GM12874 (cell line): ENCODE measurements at regions not wholly inside any gene's neighbourhood (a gene's known extent, or its start where the extent isn't known, plus 50 kb on each side); places are given as distances from the start of the nearest gene placed in this dataset.

Experiments
- CTCF ChIP-seq: IDR thresholded peaks from 2 replicates; pipeline ENCODE4 v1.5.1; 2011; ENCODE audit warnings: low read depth, mild to moderate bottlenecking, control low read depth, low read length, moderate library complexity; ENCODE audit not compliant: insufficient read depth

GRCh38 chr9:23502004-23502403, 324.0 kb downstream of the ELAVL2 start:
- no peak for TF ChIP-seq CTCF

GRCh38 chr9:23522952-23523351, 303.1 kb downstream of the ELAVL2 start:
- TF ChIP-seq CTCF = no peak

DNA sequence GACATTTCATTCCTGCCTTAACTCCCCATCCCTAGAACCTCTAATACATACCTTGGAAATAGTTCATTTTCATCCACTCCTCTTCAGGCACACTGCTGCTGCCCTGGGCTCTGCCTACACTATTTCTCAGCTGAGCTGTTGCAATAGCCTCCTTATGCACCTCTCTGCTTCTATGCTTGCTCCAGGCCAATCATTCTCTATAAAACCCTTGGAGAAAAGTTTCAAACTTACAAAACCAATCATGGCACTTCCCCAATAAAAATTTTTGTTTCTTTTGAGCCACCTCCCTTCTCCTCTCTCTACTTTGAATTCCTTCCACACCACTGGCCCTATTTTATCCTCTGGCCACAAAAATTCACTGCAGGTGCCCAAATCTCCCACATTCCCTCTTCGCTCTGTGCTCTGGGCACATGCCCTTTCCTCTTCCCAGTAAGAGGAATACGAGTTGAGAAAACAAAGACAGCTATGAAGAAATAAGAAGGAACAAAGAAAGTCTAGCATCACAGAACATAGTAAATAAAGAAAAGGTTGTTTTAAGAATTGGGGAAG, 301.4 kb downstream of the ELAVL2 start:
- TF ChIP-seq CTCF = no peak

DNA sequence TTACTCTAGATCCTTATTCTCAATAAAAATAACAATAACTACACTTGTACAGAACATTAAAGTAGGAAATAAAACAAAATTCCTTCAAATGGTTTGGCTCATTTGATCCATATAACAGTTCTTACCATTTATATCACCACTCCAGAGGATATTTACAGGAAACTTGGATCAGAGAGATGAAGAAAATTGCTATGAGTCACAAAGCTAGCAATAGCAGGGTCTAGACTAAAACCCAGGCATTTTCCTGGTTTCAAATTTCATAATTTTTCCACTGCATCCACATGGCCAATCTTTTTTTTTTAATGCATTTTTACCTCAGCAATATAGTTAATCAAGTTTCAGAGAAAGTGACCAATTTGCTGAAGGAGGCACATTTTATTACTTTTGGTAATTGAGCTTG, 299.2 kb downstream of the ELAVL2 start:
- TF ChIP-seq CTCF = no peak

GRCh38 chr9:23532282-23532681, 293.8 kb downstream of the ELAVL2 start:
- no peak for TF ChIP-seq CTCF

DNA sequence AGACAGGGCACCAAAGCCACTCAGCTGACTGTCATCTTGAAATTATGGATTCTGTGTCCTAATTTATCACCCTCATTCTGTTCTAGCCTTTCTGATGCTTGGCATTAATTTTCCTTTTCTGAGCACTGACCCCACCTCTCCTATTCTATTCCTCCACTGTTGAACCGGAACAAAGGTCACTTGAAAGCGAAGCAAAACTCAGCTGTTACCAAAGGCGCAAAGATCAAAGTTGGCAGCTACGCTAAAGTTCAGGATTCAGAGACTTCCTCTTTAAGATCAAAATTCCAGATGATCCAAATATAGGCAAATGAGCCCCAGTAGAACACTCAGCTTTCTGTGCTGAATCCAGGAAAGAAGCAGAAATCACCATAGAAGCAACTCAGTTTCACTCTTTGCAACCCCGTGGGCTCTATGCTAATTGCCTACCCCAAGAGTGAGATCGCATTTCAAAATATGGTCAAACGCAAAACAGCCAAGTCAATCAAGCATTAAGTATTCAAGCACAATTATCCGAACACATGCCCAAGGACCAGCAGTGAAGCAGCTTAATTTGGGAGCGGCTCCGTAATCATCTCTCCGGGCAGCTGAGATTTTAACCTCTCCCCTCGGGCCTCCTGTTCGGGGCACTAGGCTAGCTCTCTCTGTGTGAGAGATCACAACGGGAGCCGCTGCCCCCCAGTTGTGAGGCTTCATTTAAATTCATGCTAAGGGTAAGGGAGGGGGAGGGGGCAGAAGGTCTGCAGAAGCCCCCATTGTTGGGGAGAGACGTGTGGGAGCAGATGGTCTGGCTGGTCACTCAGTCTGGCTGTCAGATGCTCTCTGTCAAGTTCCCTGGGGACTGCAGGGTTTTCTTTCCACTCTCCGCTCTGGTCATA, 288.6 kb downstream of the ELAVL2 start:
- no peak for TF ChIP-seq CTCF

DNA sequence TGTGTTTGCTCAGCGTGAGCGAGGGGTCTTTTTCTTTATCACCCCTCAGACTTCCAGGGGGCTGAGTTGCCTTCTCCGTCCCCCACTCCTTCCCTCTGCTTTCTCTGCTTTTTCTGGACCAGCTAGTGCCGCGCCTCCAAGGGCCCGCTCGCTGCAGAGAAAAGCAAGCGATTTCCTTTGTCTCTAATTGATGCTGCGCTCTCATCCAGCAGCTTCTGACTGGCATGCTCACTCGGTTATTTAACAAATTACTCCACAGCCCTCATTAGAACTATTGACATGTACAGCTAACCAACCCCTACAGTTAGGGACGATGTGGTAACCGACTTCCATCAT, 288.0 kb downstream of the ELAVL2 start:
- TF ChIP-seq CTCF = no peak
